OCI-LY3 (cell line): ENCODE measurements at regions not wholly inside any gene's neighbourhood (a gene's known extent, or its start where the extent isn't known, plus 50 kb on each side); places are given as distances from the start of the nearest gene placed in this dataset.

ENCODE experiments used
- H2AFZ ChIP-seq: fragments of 200-600, 300-600 bp; shearing (Covaris generic); 2 replicates; pipeline ENCODE4 v1.6.0; 2014; ENCODE audit warnings: antibody characterized with exemption, low read depth, low read length
- H3K27ac ChIP-seq: fragments of 200-600, 300-600 bp; sonication (generic); 2 replicates; pipeline ENCODE4 v1.5.1; 2014; ENCODE audit warnings: mild to moderate bottlenecking, low read length, moderate library complexity, mixed read lengths
- H3K27me3 ChIP-seq: fragments of 200-600, 300-600 bp; sonication (generic); 2 replicates; pipeline ENCODE4 v1.6.1; 2014; ENCODE audit warnings: low read depth, low read length, mixed read lengths
- H3K36me3 ChIP-seq: fragments of 200-600, 300-600 bp; sonication (generic); replicated peaks from 2 replicates; pipeline ENCODE3; 2014; ENCODE audit warnings: low read depth, low read length, mixed read lengths
- H3K4me1 ChIP-seq: fragments of 300-600, 200-600 bp; sonication (generic); 2 replicates; pipeline ENCODE4 v1.6.1; 2014; ENCODE audit warnings: low read length, mixed read lengths
- H3K4me2 ChIP-seq: fragments of 200-600, 300-600 bp; sonication (generic); 2 replicates; pipeline ENCODE4 v1.6.1; 2014; ENCODE audit warnings: low read length, mixed read lengths
- H3K4me3 ChIP-seq: fragments of 300-600, 200-600 bp; sonication (generic); 2 replicates; pipeline ENCODE4 v1.5.1; 2014; ENCODE audit warnings: antibody characterized with exemption, mild to moderate bottlenecking, low read length, moderate library complexity
- H3K79me2 ChIP-seq: fragments of 300-600, 200-600 bp; shearing (Covaris generic); 2 replicates; pipeline ENCODE4 v1.6.1; 2014; ENCODE audit warnings: mild to moderate bottlenecking, low read length, mixed read lengths
- H3K9ac ChIP-seq: fragments of 300-600, 200-600 bp; shearing (Covaris generic); 2 replicates; pipeline ENCODE4 v1.6.0; 2014; ENCODE audit warnings: mild to moderate bottlenecking, low read length, moderate library complexity
- H3K9me3 ChIP-seq: fragments of 200-600, 300-600 bp; shearing (Covaris generic); 2 replicates; pipeline ENCODE4 v1.6.1; 2014; ENCODE audit warnings: low read length, mixed read lengths; ENCODE audit not compliant: insufficient read depth
- H4K20me1 ChIP-seq: fragments of 200-600, 300-600 bp; sonication (generic); 2 replicates; pipeline ENCODE4 v1.6.1; 2016; ENCODE audit warnings: low read length, mixed read lengths; ENCODE audit not compliant: insufficient read depth
- EZH2phosphoT487 ChIP-seq: fragments of 200-600 bp; shearing (Covaris generic); IDR thresholded peaks from 2 replicates; pipeline ENCODE4 v1.6.1; 2018; ENCODE audit warnings: antibody characterized with exemption, mixed run types, low read depth
- TF ChIP-seq, protein P1 (sequence below): fragments of 200-600, 300-600 bp; sonication (generic); IDR thresholded peaks from 2 replicates; pipeline ENCODE4 v1.5.1; 2014; ENCODE audit warnings: antibody characterized with exemption, low read length, low read depth

DNA sequence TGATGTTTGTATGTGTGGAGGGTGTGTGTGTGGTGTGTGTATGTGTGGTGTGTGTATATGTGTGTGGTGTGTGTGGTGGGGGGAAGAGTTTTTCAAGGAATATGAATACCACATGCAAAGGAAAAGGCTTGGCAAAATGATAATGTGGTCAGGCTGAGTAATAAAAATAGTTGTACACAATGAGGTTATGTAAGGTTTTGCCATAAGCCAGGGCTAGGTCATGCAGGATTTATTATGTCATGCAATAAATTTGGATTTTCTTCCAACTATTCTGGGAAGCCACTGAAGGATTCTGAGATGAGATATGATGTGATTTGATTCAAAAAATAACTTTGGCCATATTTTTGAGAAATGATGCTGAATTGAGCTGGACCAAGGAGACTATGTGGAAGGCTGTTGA lies 1191.6 kb upstream of the SEL1L start:
- TF ChIP-seq EZH2phosphoT487, result no peak
- TF ChIP-seq, protein P1, sequence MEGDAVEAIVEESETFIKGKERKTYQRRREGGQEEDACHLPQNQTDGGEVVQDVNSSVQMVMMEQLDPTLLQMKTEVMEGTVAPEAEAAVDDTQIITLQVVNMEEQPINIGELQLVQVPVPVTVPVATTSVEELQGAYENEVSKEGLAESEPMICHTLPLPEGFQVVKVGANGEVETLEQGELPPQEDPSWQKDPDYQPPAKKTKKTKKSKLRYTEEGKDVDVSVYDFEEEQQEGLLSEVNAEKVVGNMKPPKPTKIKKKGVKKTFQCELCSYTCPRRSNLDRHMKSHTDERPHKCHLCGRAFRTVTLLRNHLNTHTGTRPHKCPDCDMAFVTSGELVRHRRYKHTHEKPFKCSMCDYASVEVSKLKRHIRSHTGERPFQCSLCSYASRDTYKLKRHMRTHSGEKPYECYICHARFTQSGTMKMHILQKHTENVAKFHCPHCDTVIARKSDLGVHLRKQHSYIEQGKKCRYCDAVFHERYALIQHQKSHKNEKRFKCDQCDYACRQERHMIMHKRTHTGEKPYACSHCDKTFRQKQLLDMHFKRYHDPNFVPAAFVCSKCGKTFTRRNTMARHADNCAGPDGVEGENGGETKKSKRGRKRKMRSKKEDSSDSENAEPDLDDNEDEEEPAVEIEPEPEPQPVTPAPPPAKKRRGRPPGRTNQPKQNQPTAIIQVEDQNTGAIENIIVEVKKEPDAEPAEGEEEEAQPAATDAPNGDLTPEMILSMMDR, result no peak
- no peaks in the 10 kb centered on the region for H3K79me2 ChIP-seq
- H3K27ac ChIP-seq, result no peak overlapping the region
- H3K36me3 ChIP-seq, result no peaks in the 10 kb centered on the region
- no peak overlapping the region for H3K4me3 ChIP-seq
- no peak overlapping the region for H3K4me2 ChIP-seq
- no peaks in the 10 kb centered on the region for H3K9me3 ChIP-seq
- no peak overlapping the region for H3K9ac ChIP-seq
- H3K27me3 ChIP-seq, result no peaks in the 10 kb centered on the region
- peaks cover 10% of the 10 kb centered on the region for H3K4me1 ChIP-seq
- H4K20me1 ChIP-seq, result no peaks in the 10 kb centered on the region
- no peak overlapping the region for H2AFZ ChIP-seq

DNA sequence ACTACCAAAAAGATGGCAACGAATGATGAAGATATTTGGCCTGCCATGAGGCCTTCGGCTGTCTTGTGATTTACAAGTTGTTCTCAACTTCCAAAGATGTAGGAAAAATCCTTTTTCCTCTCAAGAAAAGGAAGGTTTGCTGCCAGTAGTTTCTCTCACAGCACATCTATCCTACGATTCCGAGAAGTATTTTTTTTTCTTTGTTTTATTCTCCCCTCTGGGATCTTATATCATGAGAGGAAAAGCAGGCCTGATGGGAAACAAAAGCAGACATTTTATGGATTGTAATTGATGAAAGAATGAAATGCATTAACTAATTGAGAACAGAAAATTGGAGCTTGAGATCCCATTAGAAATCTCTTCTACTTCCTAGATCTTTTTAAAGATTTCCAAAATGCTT lies 1197.9 kb upstream of the SEL1L start:
- Histone ChIP-seq H3K4me3 (no peak overlapping the region), H3K79me2 (no peaks in the 10 kb centered on the region), H3K27ac (no peak overlapping the region), H3K9me3 (no peaks in the 10 kb centered on the region), H2AFZ (no peak overlapping the region), H3K9ac (no peak overlapping the region), H3K4me1 (peaks cover 10% of the 10 kb centered on the region), H3K36me3 (no peaks in the 10 kb centered on the region), H3K27me3 (no peaks in the 10 kb centered on the region), H3K4me2 (no peak overlapping the region), H4K20me1 (no peaks in the 10 kb centered on the region)
- TF ChIP-seq EZH2phosphoT487, result no peak
- TF ChIP-seq, protein P1, result no peak

- Histone ChIP-seq H3K27me3 (no peaks in the 10 kb centered on the region), H3K36me3 (no peaks in the 10 kb centered on the region), H3K9me3 (no peaks in the 10 kb centered on the region), H3K27ac (no peak overlapping the region), H3K4me2 (no peak overlapping the region), H3K4me3 (no peak overlapping the region), H4K20me1 (no peaks in the 10 kb centered on the region), H3K79me2 (no peaks in the 10 kb centered on the region), H3K9ac (no peak overlapping the region), H3K4me1 (peaks cover 20% of the 10 kb centered on the region), H2AFZ (no peak overlapping the region)
- no peak for TF ChIP-seq EZH2phosphoT487
- TF ChIP-seq, protein P1, result no peak
These were observed 1206.9 kb upstream of the SEL1L start for GRCh38 chr14:82740547-82740946.

DNA sequence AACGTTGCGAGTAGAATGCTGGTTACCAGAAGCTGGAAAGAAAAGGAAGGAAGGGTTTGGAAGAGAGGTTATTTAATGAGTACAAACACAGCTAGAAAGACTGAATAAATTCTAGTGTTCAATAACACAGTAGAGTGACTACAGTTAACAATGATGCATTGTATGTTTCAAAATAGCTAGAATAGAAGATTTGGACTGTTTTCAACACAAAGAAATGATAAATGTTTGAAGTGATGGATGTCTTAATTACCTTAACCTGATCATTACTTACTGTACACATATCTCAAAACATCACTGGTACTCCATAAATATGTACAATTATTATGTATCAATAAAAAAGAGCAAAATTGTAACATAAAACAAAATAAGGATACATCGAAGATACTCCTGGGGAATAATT lies 1221.8 kb upstream of the SEL1L start:
- no peak overlapping the region for H3K9ac ChIP-seq
- no peaks in the 10 kb centered on the region for H4K20me1 ChIP-seq
- H3K27me3 ChIP-seq, result no peaks in the 10 kb centered on the region
- H3K4me3 ChIP-seq, result no peak overlapping the region
- no peak overlapping the region for H2AFZ ChIP-seq
- H3K4me2 ChIP-seq, result no peak overlapping the region
- H3K36me3 ChIP-seq, result no peaks in the 10 kb centered on the region
- H3K4me1 ChIP-seq, result peaks cover 6% of the 10 kb centered on the region; the same call in 1 of the 2 replicates
- H3K27ac ChIP-seq, result no peak overlapping the region
- H3K9me3 ChIP-seq, result peaks cover 7% of the 10 kb centered on the region; the same call in 1 of the 2 replicates
- no peaks in the 10 kb centered on the region for H3K79me2 ChIP-seq
- TF ChIP-seq, protein P1, result no peak
- TF ChIP-seq EZH2phosphoT487, result no peak
